T-helper 1 cell treated with Interleukin-12 subunit alpha and Interleukin-12 subunit beta and Interleukin-4 antibody, amounts not matched to agents 30 ng/mL and 1 ng/mL, for 36 hours (primary cell): ENCODE measurements at regions not wholly inside any gene's neighbourhood (a gene's known extent, or its start where the extent isn't known, plus 50 kb on each side); places are given as distances from the start of the nearest gene placed in this dataset.
"Not testable (repeated sequence)": the region's sequence is repeated elsewhere in the genome, so short reads cannot be mapped to it uniquely, and the experiment has no call there.

ENCODE experiments used
- intact Hi-C: fragments of 100-400 bp; cut with micrococcal nuclease; formaldehyde crosslinking; loops from one replicate; pipeline ENCODE4 v1.15.1; 2024

DNA sequence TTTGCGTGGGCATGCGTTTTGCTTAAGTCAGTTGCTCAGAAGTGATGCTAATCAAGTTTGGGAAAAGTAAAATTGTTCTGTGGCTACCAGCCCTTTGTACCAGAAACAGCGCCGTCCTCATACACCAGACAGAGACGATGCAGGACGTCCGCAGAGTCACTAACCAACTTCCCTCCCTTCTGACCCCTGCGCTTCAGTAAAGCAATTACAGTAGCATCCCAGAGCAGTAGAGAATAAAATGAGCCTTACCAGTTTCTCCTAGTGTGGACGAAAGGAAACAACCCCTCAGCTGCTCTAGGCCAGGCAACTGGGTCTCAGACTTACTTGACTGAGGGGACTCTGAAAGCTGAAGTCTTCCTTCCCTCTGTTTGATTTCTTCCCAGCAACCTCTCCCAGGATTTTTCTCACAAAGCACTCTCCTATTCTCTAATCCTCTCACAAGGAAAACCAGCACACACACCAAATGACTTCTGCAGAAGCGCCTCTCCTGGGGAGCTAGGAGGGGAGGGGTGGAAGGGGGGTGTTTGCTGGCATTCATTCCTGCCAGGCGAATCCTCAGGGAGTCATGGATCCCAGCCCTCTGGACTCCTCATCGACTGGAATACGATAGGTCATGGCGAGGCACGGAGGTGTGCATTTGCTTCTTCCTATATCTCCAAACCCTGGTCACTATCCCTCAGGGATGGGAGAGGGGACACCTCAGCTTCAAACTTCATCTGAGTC lies 56.0 kb upstream of the MID1 start:
- intact Hi-C loops = no loop called here

DNA sequence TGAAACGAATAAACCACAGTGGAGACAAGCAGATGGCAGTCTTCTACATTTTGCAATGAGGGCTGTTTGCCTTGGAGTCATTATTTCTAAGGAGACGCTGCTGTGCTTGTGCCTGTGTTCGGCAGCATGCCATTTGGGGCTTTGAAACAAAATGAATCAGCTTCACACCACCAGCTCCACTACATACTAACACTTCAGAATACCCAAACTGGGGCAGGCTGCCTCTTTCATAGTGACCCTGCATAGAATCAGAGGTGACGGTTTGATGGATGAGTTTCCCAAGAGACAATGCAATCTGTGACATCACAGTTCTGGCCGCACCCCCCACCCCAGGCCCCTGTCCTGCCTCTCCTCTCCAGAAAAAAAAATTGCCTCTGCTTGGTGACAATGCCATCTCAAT lies 57.1 kb upstream of the MID1 start:
- intact Hi-C loops = no loop called here

DNA sequence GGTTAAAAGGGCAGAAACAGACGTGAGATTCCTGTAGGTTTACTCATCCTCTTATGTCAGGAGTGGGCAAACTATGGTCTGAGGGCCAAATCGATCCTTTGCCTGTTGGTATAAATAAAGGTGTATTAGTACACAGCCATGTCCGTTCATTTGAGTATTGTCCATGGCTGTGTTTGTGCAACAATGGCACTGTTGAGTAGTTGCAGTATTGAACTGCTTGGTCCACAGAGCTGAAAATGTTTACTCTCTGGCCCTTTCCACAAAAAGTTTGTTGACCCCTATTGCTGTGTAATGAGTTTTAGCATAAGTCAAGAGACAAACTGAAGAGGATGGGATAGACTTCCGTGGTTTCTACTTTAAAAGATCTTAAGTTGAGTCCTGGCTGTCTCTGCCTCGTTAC lies 59.0 kb upstream of the MID1 start:
- intact Hi-C loops = no loop called here

DNA sequence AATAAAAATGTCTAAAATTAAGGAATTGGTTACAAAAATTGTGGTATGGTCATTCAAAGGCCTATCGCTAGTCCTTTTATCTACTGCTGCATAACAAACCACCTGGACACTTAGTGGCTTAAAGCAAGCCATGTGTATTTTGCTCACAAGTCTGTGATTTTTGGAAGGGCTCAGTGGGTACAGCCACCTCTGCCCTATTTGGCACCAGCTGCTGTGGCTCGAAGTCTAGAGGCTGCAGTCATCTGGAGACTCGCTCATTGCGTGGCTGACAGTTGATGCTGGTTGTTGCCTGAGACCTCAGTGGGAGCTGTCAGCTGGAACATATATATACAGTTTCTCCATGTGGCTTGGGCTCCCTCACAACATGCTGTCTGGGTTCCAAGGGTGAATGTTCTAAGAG lies 60.8 kb upstream of the MID1 start:
- intact Hi-C loops = no loop called here

DNA sequence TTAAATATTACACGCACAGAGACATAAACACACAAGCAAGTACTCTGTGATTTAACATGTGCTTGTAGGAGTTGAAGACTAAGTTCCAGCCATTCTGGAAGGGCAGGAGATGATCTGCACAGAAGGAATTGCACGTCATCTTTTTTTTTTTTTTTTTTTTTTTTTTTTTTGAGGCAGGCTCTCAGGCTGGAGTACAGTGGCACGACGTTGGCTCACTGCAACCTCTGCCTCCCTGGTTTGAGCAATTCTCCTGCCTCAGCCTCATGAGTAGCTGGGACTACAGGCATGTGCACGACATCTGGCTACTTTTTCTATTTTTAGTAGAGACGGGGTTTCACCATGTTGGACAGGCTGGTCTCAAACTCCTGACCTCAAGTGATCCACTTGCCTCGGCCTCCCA lies 63.2 kb upstream of the MID1 start:
- intact Hi-C loops = not testable (repeated sequence)

DNA sequence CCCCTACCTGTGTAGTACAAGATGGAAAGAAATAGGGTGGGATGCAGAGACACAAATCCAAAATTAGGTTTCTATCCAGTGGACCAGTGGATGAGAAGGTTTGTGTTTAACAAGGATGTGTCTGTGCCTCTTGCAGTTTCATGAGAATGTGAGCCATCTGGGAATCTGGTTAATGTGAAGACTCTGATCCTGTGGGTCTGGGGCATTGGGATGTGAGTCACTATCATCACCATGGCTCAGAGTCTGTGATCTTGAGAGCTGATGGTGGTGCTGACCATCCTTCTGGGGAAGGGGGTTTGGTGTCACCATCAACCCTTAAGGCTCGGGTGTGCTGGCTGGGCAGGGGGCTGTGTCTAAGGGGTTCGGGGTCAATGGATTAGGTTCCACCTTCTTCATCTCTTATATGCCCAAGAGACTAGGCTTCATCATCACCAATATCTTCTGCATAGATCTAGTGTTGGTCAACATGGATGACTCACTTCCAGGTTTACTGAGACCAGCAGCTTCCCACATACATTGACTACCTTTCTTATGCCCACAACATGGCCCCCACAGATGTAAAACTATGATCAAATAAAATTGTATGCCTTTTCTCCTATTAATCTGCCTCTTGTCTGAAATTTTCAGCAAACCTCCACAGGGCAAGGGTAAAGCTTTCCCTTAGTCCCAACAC lies 65.7 kb upstream of the MID1 start:
- intact Hi-C loops = no loop called here

DNA sequence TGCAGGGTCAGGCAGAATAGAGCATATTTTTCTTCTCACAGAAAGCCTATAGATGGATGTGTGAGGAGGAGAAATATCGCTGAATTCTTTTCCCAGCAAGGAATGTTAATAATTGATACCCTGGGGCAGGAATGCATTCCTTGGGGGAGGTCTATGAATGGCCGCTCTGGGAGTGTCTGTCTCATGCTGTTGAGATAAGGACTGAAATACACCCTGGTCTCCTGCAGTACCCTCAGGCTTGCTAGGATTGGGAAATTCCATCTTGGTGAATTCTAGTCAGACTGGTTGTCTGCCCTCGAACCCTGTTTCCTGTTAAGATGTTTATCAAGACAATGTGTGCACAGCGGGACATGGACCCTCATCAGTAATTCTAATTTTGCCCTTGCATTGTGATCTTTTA lies 71.4 kb upstream of the MID1 start:
- intact Hi-C loops = not testable (repeated sequence)

DNA sequence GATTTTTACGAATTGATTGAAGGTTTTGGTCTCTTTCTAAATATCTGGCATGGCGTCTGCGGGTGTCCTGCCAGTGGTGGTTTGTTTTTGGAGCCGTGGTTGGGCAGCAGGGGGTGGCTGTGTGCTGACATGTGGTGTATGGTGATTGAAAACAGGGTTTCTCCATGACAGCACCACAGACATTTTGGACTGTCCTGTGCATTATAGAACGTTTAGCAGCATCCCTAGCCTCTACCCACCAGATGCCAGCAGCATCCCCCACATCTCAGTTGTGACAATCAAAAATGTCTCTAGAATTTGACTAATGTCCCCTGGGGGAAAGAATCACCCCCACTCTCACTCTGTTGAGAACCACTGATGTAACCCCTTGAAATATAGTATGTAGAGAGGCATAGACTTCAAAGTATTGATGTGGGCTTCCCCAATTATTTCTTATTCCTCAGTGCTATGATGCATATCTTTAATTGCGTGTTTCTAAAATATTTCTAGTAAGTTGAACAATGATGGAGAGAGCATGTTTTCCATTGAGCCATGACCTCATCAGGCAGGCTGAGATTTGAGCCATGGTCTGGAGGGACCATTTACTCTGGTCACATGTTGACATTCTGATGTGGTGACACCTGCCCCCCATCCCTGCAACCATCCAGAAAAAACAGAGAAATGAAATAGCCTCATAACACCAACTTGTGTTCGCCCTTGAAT lies 77.4 kb upstream of the MID1 start:
- intact Hi-C loops = no loop called here

DNA sequence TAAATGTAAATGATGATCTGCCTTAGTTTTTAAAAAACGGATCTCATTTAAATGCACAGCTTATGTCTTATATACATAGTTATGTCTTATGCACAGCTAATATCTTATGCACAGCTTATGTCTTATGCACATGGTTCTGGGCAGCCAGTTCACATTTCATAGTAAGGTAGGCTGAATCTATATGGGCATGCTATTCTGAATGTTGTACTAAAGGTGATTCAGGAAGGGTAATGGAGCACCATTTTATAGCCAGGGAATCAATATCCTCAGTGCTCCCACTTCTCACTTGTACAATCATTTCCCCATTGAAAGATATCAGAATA lies 77.9 kb upstream of the MID1 start:
- intact Hi-C loops = no loop called here

DNA sequence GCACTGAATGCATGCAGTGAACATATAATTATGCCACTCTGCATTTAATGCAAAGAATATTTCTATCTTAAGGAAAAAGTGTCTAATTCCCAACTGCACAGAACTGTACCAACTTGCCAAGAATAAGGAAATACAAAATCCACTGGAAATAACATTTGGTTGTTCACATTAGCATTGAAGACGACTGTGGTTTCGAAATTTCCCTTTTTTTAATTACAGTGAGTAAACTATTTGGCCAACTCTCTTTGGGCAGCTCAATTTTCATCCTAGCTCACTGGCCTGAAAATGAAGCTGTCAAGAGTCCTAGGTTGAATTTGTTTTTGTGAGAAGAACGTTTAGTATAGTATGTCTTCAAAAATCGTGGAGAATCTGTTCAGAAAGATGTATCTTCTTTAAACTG lies 81.6 kb upstream of the MID1 start:
- intact Hi-C loops = no loop called here

DNA sequence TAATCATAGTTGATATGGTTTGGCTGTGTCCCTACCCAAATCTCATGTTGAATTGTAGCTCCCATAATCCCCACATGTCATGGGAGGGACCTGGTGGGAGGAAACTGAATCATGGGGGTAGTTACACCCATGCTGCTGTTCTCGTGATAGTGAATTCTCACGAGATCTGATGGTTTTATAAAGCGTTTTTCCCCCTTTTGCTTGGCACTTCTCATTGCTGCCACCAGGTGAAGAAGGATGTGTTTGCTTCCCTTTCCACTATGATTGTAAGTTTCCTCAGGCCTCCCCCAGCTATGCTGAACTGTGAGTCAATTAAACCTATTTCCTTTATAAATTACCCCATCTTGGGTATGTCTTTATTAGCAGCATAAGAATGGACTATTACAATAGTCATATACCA lies 86.0 kb upstream of the MID1 start:
- intact Hi-C loops = not testable (repeated sequence)

DNA sequence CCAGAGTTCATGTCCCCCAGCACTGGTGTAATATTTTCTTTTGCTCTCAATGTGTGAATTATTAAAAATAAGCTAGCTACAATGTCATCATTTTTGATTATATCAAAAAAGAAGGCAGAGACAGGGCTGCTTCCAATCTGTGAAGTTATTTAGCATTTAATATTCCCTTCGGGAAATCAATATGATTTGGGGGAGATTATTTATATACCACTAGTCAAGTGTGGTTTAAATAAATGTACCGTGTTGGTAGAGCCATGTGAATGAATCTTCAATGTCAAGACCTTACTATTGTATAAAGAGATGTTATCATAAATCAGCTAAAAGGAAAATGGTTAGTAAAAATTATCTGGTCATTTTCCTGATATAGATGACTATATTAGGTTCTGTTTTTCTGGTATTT lies 87.4 kb upstream of the MID1 start:
- intact Hi-C loops = no loop called here

DNA sequence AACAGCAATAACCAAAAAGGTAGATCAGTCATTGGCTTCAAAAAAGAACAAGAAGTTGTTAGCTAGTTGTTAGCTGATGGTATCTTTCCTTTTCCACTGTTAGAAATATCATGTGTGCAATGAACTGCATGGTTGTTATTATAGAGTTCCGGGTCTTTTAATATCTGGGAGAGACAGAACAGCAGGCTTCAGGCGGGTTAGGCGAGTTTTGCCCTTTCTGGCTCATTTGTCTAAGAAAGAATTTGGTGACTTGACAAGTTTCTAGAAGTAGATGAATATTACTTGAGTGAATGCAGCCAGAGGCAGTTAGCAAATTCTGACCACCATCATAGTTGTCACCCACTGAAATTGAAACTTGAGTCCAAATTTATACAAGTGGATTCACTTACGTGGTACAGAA lies 88.9 kb upstream of the MID1 start:
- intact Hi-C loops = no loop called here

DNA sequence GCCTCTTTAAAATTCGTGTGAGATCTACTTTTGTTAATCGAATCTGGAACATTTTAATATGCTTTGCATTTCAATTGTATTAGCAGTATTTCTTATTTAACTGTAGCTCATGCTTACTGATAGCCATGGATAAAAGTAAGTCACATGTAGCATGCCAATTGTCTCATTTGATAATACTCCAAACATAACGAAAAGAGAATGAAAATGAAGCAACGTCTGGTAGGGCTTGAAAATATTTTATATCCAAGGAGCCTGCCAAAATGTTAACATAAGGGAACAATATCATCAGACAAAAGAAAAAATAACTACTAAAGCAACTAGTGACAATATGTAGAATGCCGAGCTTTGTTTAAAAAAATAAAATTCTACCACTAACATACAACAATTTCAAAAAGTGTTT lies 94.1 kb upstream of the MID1 start:
- intact Hi-C loops = no loop called here

DNA sequence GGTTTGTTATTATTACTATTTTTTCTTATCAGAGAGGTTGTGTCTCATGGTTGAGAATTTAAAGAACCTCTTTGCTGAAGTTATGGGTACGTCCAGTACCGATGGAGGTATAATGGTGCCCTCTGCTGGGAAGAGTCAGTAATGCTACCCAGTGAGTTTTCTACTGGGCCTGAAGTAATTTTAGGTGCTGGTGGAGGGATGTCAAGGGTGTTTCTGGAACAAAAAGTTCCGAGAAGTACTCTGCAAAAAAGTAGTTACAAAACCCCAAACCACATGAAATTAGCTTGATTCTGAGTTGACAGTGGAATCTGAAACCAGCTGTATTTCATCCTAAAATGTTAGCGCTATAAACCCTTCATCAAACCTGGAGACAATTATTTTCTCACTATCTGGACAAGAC lies 102.5 kb upstream of the MID1 start:
- intact Hi-C loops = loop anchor here (1.0 to 5.0 kb wide), 4 partner anchors 414 to 836 kb away; no protein-coding TSS in a partner anchor

DNA sequence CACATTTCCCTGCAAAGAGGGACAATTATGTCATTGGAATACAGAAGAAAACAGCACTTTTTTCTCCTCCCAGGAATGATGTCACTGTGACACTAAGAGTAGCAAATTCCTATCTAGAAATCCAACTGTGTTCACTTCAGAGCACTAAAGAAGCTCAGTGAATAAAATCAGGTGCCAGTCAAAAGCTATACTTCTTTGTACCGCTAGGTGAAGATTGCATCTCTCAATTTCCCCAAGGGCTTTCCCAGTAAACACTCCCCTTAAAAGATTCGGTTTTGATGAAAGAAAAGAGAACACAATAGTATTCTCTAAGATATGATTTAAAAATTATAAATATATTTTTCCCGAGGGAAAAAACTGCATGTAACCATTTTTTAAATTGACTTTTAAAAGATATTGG lies 104.7 kb upstream of the MID1 start:
- intact Hi-C loops = no loop called here

DNA sequence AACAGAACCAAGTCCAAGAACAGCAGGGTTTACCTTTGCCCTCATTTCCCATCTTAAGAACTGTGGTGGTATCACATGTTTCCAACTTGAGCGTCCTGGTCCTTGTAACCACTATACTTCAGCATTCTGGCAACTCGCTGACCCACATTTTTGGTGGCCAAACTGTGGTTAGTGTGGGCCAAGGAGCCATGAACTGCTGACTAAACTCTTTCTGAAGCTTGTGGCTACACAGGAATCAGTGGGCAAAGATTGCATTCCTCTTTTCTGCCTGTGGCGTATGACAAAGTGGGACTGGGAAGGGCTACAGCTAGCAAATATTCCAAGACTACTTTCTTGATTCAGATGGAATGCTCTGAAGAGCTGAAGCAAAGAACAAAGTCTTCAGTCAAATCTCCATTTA lies 106.3 kb upstream of the MID1 start:
- intact Hi-C loops = no loop called here

DNA sequence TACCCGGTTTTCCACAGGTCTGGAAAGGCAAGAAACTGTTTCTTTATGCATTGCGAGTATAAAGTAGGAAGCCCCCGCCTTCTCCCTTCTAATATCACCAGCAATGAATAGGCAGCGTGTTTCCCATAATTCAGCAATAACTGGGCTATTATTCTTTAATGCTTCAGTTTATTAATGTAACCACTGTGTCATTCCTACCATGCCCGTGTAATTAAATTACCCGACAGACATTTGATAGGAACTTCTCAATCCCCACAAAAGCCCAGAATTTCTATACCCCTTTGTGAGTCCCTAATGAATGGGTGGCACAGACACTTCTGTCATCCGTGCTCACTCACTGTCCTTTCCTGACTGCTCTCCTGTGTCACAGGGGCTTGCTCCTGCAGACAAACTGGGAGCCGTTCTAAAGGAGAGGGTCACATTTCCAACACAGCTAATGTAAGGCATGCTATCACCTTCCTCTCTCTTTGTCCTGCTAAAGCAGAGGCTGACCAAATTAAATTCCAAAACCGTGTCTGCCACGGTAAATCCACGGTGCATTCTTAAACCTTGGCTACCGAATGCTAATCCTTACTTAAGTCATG lies 108.5 kb upstream of the MID1 start:
- intact Hi-C loops = no loop called here

DNA sequence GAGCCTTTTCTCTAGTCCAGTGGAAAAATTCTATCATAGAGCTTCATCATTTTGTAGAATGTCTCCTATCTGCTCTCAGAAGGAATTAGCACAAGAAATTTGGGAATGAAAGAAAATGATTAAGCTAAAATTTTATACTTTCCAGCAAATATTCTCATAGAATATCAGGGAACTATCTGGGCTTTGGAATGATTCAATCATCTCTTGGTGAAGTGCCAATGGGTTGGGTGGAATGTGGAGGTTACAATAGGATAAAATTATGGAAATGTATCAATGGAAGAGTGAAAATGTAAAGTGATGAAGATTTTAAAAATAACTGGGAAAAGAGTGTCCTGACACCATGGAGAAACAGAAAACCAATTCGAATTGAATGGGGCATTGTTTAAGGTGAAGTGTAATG lies 119.0 kb upstream of the MID1 start:
- intact Hi-C loops = no loop called here

DNA sequence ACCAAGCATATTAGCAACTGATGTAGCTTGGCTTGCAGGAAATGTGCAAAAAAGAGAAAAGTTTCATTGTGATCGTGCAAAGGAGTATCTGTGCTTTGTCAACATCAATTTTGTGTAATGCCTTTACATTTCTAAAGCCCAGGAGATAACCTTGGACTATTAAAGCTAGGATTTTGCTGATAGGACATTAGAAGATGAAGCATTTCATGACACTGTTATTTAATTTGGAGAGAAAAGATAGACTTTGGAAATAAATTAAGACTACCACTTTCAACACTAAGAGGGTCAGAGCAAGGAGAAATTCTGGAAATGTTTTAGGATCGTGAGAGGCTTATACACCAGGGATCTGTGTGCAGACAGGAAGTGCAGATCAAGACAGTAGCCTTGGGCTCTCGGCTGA lies 120.6 kb upstream of the MID1 start:
- intact Hi-C loops = no loop called here

DNA sequence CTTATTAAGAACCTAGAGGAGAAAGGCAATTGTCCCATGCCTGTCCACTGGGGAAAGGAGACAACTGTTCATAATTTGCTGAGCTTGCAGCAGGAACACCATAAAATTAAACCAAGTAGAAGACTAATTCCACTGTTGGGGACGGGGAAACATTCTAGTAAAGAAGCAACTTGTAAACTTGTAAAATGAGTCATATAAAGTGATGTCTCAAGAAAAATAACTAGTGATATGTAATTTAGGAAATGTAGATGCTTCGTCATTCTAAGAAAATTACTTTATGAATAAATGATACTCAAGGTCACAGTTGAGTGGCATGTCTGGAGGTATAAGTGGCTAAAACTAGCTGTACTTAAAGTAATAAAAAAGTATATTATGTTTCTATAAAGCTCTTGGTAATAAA lies 121.2 kb upstream of the MID1 start:
- intact Hi-C loops = no loop called here

DNA sequence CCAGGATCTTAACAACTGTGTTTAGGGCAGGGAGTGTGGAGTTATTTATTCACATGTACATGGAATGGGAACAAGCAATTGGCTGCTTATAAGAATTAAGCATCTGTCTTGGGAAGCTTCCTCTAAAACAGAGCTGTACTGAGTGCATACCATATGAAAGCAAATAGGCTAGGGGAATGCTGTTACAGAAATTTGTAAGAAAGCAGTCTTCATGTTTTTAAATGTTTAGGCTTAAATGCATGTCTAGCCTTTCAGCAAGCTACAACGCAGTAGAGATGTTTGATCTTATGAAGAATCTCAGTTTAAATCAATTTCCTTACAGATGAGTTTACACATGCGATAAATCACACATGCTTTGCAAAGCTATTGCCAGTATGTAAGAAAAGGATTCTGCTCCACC lies 123.1 kb upstream of the MID1 start:
- intact Hi-C loops = no loop called here

DNA sequence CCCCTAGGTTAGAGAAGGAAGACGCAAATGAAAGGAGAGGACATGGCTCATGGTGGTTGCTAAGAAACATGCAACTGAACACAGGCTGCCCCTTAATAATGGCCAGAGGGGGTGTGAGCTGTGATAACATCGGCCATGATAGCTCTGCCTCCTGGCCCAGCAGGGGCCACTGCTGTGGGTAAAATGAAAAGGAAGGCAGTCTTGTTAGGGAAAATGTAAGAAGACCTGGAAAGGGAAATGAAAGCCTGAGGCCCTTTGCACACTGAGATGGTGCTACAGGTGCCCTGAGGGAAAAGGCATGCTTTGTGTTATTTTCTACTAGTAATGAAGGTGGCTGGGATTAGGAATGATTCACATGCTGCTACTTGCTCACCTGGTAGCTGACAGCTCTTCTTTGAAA lies 123.6 kb upstream of the MID1 start:
- intact Hi-C loops = no loop called here
